KMS-11 (cell line): ENCODE measurements at regions not wholly inside any gene's neighbourhood (a gene's known extent, or its start where the extent isn't known, plus 50 kb on each side); places are given as distances from the start of the nearest gene placed in this dataset.

Experiments used
- H2AFZ ChIP-seq: fragments of 200-600 bp; sonication (generic); 2 replicates; pipeline ENCODE4 v1.6.1; 2016; ENCODE audit warnings: antibody characterized with exemption, mixed run types, low read depth
- H3K27ac ChIP-seq: fragments of 200-600 bp; sonication (generic); 2 replicates; pipeline ENCODE4 v1.6.1; 2016; ENCODE audit warnings: mild to moderate bottlenecking, mixed run types
- H3K27me3 ChIP-seq: fragments of 200-600 bp; sonication (generic); 2 replicates; pipeline ENCODE4 v1.6.1; 2017; ENCODE audit warnings: mild to moderate bottlenecking, low read depth, mixed run types, moderate library complexity; ENCODE audit not compliant: insufficient read depth
- H3K36me3 ChIP-seq: fragments of 200-600 bp; sonication (generic); 2 replicates; pipeline ENCODE4 v1.6.1; 2017; ENCODE audit warnings: mild to moderate bottlenecking, mixed run types; ENCODE audit not compliant: insufficient read depth
- H3K4me1 ChIP-seq: fragments of 200-600 bp; sonication (generic); 2 replicates; pipeline ENCODE4 v1.6.1; 2016; ENCODE audit warnings: mild to moderate bottlenecking, low read depth, mixed run types; ENCODE audit not compliant: poor library complexity, severe bottlenecking
- H3K4me2 ChIP-seq: fragments of 200-600 bp; sonication (generic); 2 replicates; pipeline ENCODE4 v1.7.0; 2016; ENCODE audit warnings: mild to moderate bottlenecking, mixed run types
- H3K4me3 ChIP-seq: fragments of 200-600 bp; sonication (generic); IDR thresholded peaks from 2 replicates; pipeline ENCODE4 v1.6.1; 2017; ENCODE audit warnings: low read depth, low read length, mixed read lengths; ENCODE audit not compliant: insufficient read depth
- H3K79me2 ChIP-seq: fragments of 200-600 bp; sonication (generic); 2 replicates; pipeline ENCODE4 v1.6.1; 2016; ENCODE audit warnings: low read depth, mixed run types; ENCODE audit not compliant: insufficient read depth
- H3K9ac ChIP-seq: fragments of 200-600 bp; sonication (generic); 2 replicates; pipeline ENCODE4 v1.6.1; 2016; ENCODE audit warnings: mild to moderate bottlenecking, mixed run types
- H4K20me1 ChIP-seq: fragments of 200-600 bp; sonication (generic); 2 replicates; pipeline ENCODE4 v1.6.1; 2016; ENCODE audit warnings: mild to moderate bottlenecking, mixed run types; ENCODE audit not compliant: insufficient read depth
- CTCF ChIP-seq: fragments of 200-600 bp; sonication (generic); conservative IDR thresholded peaks from 2 replicates; pipeline ENCODE4 v1.6.1; 2017; ENCODE audit warnings: low read depth, mild to moderate bottlenecking, antibody characterized with exemption, low read length, moderate library complexity, mixed read lengths

DNA sequence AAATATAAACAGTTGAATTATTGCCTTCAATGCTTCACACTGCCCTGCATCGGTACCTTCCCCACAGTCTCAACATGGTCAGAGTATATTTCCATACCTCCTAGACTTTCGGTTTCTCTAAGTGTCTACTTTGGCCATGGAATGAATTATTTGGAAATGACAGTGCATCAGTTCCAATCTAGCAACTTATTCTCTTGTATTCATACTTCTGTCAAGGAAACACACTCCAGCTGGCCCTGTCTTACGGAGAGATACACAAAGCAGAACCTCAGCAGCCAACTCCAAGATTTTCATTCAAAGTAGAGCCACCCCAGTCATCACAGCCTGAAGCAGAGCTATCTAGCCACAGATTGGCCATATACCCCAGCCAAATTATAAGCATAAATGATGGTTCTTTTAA, 518.4 kb upstream of the UBE2E2 start:
- H3K36me3 ChIP-seq, result no peaks in the 10 kb centered on the region
- no peak overlapping the region for H3K9ac ChIP-seq
- H3K4me2 ChIP-seq, result no peak overlapping the region
- no peaks in the 10 kb centered on the region for H3K4me1 ChIP-seq
- no peak overlapping the region for H3K27ac ChIP-seq
- H3K79me2 ChIP-seq, result no peaks in the 10 kb centered on the region
- H3K27me3 ChIP-seq, result no peaks in the 10 kb centered on the region
- no peaks in the 10 kb centered on the region for H4K20me1 ChIP-seq
- no peak overlapping the region for H3K4me3 ChIP-seq
- H2AFZ ChIP-seq, result no peak overlapping the region
- TF ChIP-seq CTCF, result no peak

- no peak overlapping the region for H3K9ac ChIP-seq
- no peak overlapping the region for H3K4me3 ChIP-seq
- H2AFZ ChIP-seq, result no peak overlapping the region
- no peak overlapping the region for H3K4me2 ChIP-seq
- TF ChIP-seq CTCF, result no peak
- H4K20me1 ChIP-seq, result no peaks in the 10 kb centered on the region
- H3K27me3 ChIP-seq, result no peaks in the 10 kb centered on the region
- no peak overlapping the region for H3K27ac ChIP-seq
- no peaks in the 10 kb centered on the region for H3K36me3 ChIP-seq
- no peaks in the 10 kb centered on the region for H3K79me2 ChIP-seq
- H3K4me1 ChIP-seq, result no peaks in the 10 kb centered on the region
Measured at GRCh38 chr3:22685597-22685996, 517.5 kb upstream of the UBE2E2 start.

DNA sequence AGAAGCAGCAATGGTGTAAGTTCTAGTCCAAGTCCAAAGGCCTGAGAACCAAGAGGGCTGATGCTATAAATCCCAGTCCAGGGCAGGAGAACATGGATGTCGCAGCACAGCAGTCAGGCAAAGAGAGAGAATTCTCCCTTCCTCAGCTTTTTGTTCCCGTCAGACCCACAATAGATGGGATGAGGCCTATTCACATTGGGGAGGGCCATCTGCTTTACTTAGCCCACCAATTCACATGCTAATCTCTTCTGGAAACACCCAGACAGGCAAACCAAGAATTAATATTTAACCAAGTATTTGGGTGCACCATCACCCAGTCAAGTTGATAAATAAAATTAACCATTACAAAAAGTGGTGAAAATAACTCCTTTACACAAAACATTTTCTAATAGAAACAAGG, 511.7 kb upstream of the UBE2E2 start:
- Histone ChIP-seq H3K4me3 (no peak overlapping the region), H3K4me2 (no peak overlapping the region), H3K9ac (no peak overlapping the region), H3K79me2 (no peaks in the 10 kb centered on the region), H3K27me3 (no peaks in the 10 kb centered on the region), H2AFZ (no peak overlapping the region), H3K4me1 (no peaks in the 10 kb centered on the region), H3K27ac (no peak overlapping the region), H3K36me3 (no peaks in the 10 kb centered on the region), H4K20me1 (no peaks in the 10 kb centered on the region)
- TF ChIP-seq CTCF, result no peak

DNA sequence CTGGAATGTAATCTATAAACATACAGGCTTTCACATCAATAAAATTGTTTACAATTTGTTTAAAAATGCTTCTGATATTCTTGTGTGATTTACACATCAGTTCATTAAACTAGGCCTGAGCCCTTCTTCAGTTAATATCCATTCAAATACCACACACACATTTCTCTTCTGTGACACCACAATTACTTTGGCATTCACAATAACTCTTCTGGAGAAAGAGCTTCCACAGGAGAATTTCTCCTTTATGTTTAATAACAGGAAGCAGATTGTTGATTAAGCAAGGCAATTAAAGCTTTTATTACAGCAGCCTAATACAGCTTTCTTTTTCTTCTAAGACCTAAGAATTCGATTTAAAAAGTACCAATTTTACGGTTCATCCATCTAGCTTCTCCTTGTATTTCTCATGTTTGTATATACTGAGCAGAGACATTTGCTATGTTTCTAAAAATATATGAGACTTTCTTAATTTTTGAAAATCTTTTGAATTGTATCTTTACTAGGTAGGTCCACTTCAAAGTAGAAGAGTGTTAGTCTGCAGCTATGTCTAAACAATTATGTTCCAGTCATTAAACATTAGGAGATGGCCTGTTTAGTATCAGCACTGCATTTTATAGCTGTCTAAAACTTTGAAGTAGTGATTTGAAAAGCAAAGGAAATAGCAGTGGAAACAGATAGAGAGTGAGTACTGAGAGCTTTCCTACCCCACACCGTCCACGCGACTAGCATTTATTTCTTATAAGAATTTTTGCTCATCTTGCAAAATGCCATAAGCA, 511.1 kb upstream of the UBE2E2 start:
- no peaks in the 10 kb centered on the region for H4K20me1 ChIP-seq
- H3K4me1 ChIP-seq, result no peaks in the 10 kb centered on the region
- no peaks in the 10 kb centered on the region for H3K36me3 ChIP-seq
- no peak overlapping the region for H3K9ac ChIP-seq
- H3K27ac ChIP-seq, result no peak overlapping the region
- H3K4me2 ChIP-seq, result no peak overlapping the region
- no peak for TF ChIP-seq CTCF
- no peaks in the 10 kb centered on the region for H3K79me2 ChIP-seq
- no peaks in the 10 kb centered on the region for H3K27me3 ChIP-seq
- no peak overlapping the region for H2AFZ ChIP-seq
- H3K4me3 ChIP-seq, result no peak overlapping the region
